ENCODE measurements at regions not wholly inside any gene's neighbourhood (a gene's known extent, or its start where the extent isn't known, plus 50 kb on each side); places are given as distances from the start of the nearest gene placed in this dataset.

DNA sequence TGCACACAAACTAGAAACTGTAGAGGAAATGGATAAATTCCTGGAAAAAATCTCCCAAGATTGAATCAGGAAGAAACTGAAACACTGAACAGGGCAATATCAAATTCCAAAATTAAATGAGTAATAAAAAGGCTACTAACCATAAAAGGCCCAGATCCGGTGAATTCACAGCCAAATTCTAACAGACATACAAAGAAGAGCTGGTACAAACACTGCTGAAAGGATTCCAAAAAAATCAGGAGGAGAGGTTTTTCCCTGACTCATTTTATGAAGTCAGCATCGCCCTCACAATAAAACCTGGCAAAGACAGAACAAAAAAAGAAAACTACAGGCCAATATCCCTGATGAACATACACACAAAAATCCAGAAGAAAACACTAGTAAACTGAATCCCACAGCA lies 462.4 kb upstream of the THBS1 start:
- H3K36me3 Mint-ChIP-seq, result peaks cover 6 to 14% of the 10 kb centered on the region in 2 donors
- no peak overlapping the region for H3K27ac Mint-ChIP-seq
- no peak for ATAC-seq
- DNase-seq (ENCODE audit: low spot score in 2 of 2), result no peak
- peaks cover 4 to 8% of the 10 kb centered on the region in 2 donors for H3K9me3 Mint-ChIP-seq

DNA sequence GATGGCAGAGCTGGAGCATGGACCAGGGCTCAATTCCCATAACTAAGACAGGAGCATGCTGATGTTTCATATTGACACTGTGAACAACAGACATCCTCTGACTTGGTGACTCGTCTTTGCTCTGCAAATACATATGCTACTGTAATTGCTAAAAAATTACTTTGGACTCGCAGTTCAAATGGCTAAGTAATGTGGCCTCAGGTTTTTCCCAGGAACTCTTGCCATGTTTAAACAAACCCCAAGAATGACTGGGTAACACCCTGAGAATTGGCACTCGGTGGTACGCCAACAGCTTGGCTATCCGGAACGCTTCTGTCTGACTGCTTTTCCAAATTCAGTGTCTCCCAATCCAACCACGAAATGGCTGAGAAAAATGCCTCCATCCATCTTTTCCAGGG lies 456.7 kb upstream of the THBS1 start:
- Mint-ChIP-seq H3K9me3 (no peaks in the 10 kb centered on the region), H3K27ac (no peak overlapping the region), H3K36me3 (no peaks in the 10 kb centered on the region)
- DNase-seq (ENCODE audit: low spot score in 2 of 2) (no peak), ATAC-seq (no peak)

DNA sequence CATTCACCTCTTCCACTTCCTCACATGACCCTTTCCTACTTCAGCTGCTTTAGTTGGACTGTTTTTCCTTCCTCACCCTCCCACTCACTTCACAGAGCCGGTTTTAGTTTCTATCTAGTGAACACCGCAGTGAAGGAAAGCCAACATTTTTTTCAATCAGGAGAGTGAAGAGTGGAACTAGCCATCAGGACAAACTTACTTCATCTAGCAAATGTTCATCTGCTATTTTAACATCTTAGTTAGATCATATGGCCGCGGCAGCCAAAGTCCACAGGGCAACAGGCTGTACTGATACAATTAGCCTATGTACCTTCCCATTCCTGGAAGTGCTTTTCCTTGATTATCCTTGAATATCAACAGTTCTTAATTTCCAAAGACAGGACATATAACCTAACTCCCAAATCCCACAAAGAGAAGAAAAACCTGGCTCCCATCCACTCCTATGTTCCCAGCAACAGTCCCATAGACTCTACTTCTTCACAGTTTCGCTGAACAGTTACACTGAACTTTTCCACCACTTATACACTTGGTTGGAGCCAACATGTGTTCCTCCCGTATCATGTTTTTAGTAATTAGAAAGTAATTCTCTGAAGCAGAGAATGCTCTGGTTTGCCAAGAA lies 456.2 kb upstream of the THBS1 start:
- no peak overlapping the region for H3K27ac Mint-ChIP-seq
- no peaks in the 10 kb centered on the region for H3K9me3 Mint-ChIP-seq
- DNase-seq (ENCODE audit: low spot score in 2 of 2) (no peak), ATAC-seq (no peak)
- no peaks in the 10 kb centered on the region for H3K36me3 Mint-ChIP-seq

DNA sequence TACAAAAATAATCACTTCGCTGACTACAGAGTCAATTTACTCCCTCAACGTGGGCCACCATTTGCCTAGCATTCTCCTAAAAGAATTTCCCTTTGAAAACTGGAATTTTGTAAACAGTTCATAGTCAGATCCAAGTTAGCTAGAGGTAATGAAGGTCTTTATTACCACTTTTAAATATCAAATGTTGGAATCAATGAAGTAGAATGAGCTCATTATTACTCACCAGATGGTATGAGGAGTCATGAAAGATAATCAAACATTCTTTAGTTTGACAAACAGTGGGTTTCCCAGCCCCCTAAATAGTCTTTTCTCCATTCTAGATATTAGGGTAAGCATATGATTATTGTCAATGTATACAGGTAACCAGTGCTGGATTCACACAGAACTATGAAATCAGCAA lies 455.7 kb upstream of the THBS1 start:
- H3K9me3 Mint-ChIP-seq, result no peaks in the 10 kb centered on the region
- no peak overlapping the region for H3K27ac Mint-ChIP-seq
- DNase-seq (ENCODE audit: low spot score in 2 of 2) (no peak), ATAC-seq (no peak)
- H3K36me3 Mint-ChIP-seq, result no peaks in the 10 kb centered on the region

GRCh38 chr15:39125904-39126303 lies 455.0 kb upstream of the THBS1 start:
- peaks cover 0 to under 1% of the 10 kb centered on the region in 2 donors for H3K9me3 Mint-ChIP-seq
- ATAC-seq (peak in 1 of 2 donors; percentile 43), DNase-seq (ENCODE audit: low spot score in 2 of 2) (peak in 1 of 2 donors; percentile 36)
- H3K27ac Mint-ChIP-seq, result no peak overlapping the region
- H3K36me3 Mint-ChIP-seq, result no peaks in the 10 kb centered on the region

DNA sequence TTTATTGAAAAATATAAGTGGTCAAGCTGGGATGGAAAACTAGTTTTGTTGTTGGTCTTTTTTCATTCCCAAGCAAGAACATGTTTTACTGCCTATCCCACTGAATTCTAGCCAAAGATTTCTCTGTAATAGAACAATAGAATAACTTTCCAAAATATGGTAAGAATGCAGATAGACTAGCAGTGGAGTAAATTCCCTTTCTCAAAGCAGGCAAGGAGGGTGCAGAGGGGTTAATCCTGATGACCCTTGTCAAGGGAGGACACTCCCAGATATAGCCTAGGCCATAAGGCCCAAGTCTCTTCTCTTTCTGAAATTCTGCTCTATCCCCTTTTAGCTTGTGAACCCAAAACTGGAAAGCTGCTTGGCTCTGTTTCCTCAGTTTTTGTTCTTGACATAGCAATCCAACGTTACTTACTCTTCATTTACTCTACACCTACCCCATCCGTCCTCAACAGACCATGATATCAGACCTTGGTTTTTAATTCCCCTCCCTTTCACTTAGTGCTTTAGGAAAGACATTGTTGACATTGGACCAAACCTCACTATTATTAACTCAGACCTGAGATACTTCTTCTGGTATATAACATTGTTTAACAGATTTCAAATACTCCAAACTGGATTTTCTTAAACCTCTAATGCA lies 453.6 kb upstream of the THBS1 start:
- DNase-seq (ENCODE audit: low spot score in 2 of 2), result no peak
- ATAC-seq, result no peak
- peaks cover 0 to 4% of the 10 kb centered on the region in 2 donors for H3K9me3 Mint-ChIP-seq
- H3K27ac Mint-ChIP-seq, result no peak overlapping the region
- no peaks in the 10 kb centered on the region for H3K36me3 Mint-ChIP-seq

DNA sequence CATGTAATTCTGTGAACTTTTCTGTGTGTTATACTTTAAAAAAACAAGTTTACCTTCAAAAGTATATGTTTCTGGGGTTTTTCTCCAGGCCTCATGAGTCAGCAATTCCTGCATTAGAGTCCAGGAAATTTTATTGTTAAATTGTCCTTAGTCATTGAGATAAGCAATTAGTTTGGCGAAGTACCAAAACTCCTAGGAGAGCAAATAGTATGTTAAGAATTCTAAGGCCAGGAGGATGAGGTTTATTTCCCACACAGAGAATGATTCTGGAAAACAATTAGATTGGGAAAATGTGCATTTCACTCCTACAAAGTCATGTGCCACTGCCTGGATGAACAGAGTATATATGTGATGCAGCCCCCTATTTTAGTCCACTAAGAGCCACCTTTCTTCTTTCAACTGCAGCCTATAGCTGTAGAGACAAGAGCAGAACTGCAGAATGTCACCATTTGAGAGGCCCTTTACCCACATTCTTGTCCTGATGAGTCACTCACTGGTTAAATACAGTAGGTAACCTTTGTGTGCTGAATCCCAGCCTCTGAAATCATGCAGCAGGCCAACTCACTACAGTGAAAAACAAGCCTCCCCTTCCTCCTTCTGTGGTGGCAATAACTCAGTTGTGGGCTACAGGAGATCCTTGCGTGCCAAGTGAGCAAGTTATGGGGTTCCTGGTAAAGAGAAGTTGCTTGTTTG lies 452.8 kb upstream of the THBS1 start:
- Mint-ChIP-seq H3K9me3 (peaks cover 0 to 4% of the 10 kb centered on the region in 2 donors), H3K27ac (no peak overlapping the region), H3K36me3 (no peaks in the 10 kb centered on the region)
- DNase-seq (ENCODE audit: low spot score in 2 of 2) (no peak), ATAC-seq (peak; percentile 86 to 90)

DNA sequence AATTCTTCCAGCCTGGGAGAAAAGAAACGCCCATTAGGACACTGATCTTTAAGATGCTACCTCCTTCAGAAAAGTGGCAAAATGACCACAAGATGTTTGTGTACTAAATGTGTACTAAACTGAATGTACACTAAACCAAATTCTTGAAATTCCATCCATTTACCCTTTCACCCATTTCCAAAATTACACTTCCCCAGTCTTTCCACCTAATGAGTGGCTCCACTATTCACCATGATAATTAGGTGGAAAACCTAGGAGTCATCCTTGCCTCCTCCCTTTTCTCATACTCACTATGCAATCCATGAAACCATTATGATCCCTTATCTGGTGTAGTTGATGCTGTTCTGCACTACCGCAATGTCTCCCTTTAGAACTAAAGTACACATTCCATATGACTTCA lies 452.1 kb upstream of the THBS1 start:
- H3K36me3 Mint-ChIP-seq, result no peaks in the 10 kb centered on the region
- no peak overlapping the region for H3K27ac Mint-ChIP-seq
- H3K9me3 Mint-ChIP-seq, result peaks cover 0 to 4% of the 10 kb centered on the region in 2 donors
- no peak for DNase-seq (ENCODE audit: low spot score in 2 of 2)
- ATAC-seq, result no peak

DNA sequence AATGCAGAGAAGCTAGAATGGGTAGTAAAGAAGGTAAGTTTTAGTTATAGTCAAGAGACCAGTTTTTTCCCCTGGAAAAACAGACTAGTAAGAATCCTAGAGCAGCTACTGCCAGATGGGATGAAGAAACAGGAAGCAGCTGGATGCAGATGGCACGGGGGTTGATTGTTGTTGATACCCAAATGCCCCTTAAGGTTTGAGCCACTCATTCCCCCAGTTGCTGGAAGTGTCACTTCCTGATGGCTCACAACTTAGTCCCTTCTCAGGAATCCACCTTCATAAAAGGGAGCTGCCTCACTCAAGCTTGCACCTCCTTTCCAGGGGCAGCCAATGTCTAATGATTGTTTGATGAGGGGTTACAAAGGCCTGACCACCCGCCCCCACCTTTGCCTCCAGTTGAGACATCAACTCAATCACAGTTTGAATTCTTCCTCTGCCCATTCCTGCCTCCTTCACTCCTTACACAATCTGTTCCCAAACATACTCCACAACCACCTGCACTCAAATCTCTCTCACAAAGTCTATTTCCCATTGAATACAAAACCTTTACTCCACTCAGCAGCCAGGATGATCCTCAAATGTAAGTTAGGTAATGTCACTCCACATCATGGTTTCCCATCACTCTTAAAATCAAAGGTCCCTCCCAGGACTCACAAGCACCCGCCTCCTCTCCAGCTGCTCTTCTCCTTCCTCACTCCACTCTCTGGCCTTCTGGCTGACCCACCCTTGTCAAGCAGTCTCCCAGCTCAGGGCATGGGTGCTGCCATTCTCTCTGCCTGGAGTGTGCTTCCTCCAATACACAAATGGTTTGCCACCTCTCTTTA lies 450.1 kb upstream of the THBS1 start:
- Mint-ChIP-seq H3K36me3 (no peaks in the 10 kb centered on the region), H3K27ac (no peak overlapping the region), H3K9me3 (peaks cover 0 to 4% of the 10 kb centered on the region in 2 donors)
- DNase-seq (ENCODE audit: low spot score in 2 of 2) (no peak), ATAC-seq (no peak)

DNA sequence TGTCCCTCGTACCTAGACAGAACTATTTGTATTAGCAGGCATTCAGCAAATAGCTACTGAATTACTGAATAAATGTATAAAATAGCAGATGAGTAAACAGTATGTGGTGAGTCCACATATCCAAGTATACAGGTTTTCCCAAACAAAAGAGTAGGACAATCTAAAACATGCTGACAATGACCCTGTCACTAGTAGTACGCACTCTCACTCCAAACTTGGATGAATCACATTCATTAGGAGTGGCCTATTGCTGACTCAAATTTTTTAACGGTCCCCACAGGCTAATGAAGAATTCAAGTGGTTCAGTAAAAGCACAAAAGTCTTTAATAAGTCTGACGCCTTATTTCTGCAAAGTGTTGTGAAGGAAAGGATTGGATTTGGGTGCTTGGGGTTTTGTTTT lies 449.3 kb upstream of the THBS1 start:
- no peaks in the 10 kb centered on the region for H3K36me3 Mint-ChIP-seq
- DNase-seq (ENCODE audit: low spot score in 2 of 2), result no peak
- no peak for ATAC-seq
- peaks cover 0 to 4% of the 10 kb centered on the region in 2 donors for H3K9me3 Mint-ChIP-seq
- H3K27ac Mint-ChIP-seq, result no peak overlapping the region

- H3K9me3 Mint-ChIP-seq, result peaks cover 0 to 4% of the 10 kb centered on the region in 2 donors
- no peak for ATAC-seq
- H3K36me3 Mint-ChIP-seq, result no peaks in the 10 kb centered on the region
- DNase-seq (ENCODE audit: low spot score in 2 of 2), result no peak
- no peak overlapping the region for H3K27ac Mint-ChIP-seq
These were observed 448.8 kb upstream of the THBS1 start for GRCh38 chr15:39132070-39132469.

DNA sequence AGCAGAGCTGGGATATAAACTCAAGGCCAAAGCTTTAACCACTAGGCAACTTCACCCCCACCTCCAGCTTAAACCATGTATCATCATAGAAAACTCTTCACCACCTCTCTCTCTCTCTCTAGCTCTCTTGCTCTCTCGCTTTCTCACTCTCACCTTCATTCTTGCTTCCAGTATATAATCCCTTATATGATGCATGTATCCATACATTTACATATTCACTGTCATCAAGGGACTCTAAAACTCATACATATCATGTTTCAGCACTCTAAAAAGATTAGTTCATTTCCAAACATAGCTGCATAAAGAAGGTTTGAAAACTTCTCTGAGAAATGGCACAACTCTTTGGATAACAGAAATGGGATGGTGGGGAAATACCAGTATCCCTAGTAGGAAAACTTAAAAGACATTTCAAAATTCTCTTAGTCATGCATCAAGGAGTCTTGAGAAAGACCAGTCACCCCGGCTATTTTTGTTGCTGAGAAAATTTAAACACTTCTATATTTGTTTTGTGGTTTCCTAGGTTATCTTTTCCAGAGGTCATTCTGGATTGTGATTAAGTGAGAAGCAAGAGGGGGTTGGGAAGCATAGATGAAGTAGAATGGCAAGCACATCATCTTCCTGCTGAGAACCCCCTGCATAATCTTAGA lies 447.8 kb upstream of the THBS1 start:
- DNase-seq (ENCODE audit: low spot score in 2 of 2) (no peak), ATAC-seq (no peak)
- no peak overlapping the region for H3K27ac Mint-ChIP-seq
- no peaks in the 10 kb centered on the region for H3K36me3 Mint-ChIP-seq
- peaks cover 0 to 4% of the 10 kb centered on the region in 2 donors for H3K9me3 Mint-ChIP-seq

DNA sequence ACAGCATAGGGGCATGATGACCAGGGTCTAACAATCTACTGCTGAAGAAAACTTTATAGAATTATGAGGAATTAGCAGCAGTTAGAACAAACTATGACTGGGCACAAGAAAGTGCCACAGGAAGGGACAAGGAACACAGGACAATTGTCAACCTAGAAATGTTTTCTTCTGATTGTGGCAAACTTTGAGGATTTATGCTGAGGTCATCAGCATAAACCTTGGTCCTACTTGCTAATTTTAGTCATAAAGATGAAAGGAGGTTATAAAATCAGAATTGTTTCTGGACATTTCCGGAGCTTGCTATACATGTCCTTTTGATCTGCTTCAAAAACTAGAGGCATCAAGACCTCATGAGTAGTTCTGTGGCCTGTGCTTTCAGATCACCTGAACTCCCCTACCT lies 446.6 kb upstream of the THBS1 start:
- Mint-ChIP-seq H3K36me3 (no peaks in the 10 kb centered on the region), H3K9me3 (peaks cover 0 to 4% of the 10 kb centered on the region in 2 donors), H3K27ac (no peak overlapping the region)
- DNase-seq (ENCODE audit: low spot score in 2 of 2), result no peak
- ATAC-seq, result no peak

DNA sequence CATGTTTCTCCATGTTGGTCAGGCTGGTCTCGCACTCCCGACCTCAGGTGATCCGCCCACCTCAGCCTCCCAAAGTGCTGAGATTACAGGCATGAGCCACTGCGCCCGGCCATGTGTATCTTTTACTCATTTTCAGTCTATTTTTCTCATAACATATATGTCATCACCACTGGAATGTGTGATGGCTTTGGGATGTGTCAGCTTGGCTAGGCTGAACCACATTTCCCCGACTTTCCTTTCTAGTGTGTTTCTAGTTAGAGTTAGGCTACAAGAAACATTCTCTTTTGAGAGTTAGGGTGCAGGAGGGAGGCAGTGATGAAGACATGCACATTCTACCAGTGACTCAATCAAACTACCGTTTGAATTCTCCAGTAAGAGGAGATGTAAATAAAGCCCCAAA lies 444.9 kb upstream of the THBS1 start:
- DNase-seq (ENCODE audit: low spot score in 2 of 2), result no peak
- H3K36me3 Mint-ChIP-seq, result no peaks in the 10 kb centered on the region
- H3K9me3 Mint-ChIP-seq, result peaks cover 0 to 3% of the 10 kb centered on the region in 2 donors
- H3K27ac Mint-ChIP-seq, result no peak overlapping the region
- ATAC-seq, result no peak

DNA sequence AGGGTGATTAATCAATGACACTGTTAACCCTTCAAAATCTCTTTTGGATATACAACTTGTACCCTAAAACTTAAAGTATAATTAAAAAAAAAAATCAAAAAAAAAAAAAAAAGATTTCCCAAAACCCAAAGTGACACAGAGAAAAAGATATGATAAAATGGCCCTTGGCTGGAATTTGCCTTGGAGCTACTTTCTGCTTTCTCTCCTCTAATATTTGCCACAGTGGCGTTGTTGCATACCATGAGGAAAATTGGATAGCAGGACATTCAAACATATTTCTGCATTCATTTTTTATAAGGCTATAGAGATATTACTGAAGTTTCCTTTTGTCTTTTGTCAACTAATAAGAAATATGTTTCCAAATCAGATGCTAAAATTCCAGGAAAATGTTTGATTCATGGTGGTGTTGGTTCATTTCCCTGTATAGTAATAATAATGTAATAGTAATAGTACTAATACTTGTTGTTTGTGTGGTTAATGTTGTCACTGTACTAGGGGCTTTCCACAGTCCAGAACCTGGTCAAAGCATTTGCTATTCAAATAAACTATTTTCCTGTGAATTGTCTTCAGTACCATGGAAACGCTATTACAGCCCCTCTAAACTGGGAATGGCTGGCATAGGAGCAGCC lies 441.3 kb upstream of the THBS1 start:
- peaks cover 0 to 11% of the 10 kb centered on the region in 2 donors for H3K9me3 Mint-ChIP-seq

GRCh38 chr15:39140060-39140604 lies 440.7 kb upstream of the THBS1 start:
- DNase-seq (ENCODE audit: low spot score in 2 of 2) (peak in 1 of 2 donors; percentile 10), ATAC-seq (peak in 1 of 2 donors; percentile 79)
- Mint-ChIP-seq H3K27ac (no peak overlapping the region), H3K9me3 (peaks cover 0 to 12% of the 10 kb centered on the region in 2 donors), H3K36me3 (peaks cover 0 to 25% of the 10 kb centered on the region in 2 donors)

More for the DNA sequence above, 441.3 kb upstream of the THBS1 start:
- ATAC-seq (no peak), DNase-seq (ENCODE audit: low spot score in 2 of 2) (no peak)
- no peak overlapping the region for H3K27ac Mint-ChIP-seq
- peaks cover 0 to 24% of the 10 kb centered on the region in 2 donors for H3K36me3 Mint-ChIP-seq
